Lower leg skin (tissue), 4 donors: ENCODE measurements at regions not wholly inside any gene's neighbourhood (a gene's known extent, or its start where the extent isn't known, plus 50 kb on each side); places are given as distances from the start of the nearest gene placed in this dataset.

Experiments
- DNase-seq, 2 donors: peaks; one replicate each; pipeline ENCODE4 v3.0.0-alpha.2; 2019; ENCODE audit warnings: low spot score in 2 of 2
- H3K4me3 ChIP-seq: fragments of 200-600 bp; sonication (generic); 2 replicates; pipeline ENCODE4 v1.5.1; 2017; ENCODE audit warnings: mild to moderate bottlenecking, low read depth; ENCODE audit not compliant: poor library complexity, severe bottlenecking
- POLR2A ChIP-seq, 2 donors: fragments of 450-650 bp; IDR thresholded peaks; one replicate each; pipeline ENCODE4 v1.6.1; 2016 to 2017; ENCODE audit warnings: antibody characterized with exemption in 2 of 2, mild to moderate bottlenecking in 1 of 2, moderate library complexity in 1 of 2
- WGBS, 2 donors: methylation state at CpG; one replicate each; pipeline ENCODE4 v1.1.5; 2018; 5-methylcytosine and 5-hydroxymethylcytosine counted together
- intact Hi-C: fragments of 100-400 bp; cut with DNase I; formaldehyde crosslinking; loops from one replicate; pipeline ENCODE4 v1.15.0; 2023; ENCODE audit warnings: low total_unique reads
- TF ChIP-seq, protein P1 (sequence below), 3 donors: fragments of 450-650 bp; IDR thresholded peaks; one replicate each; pipeline ENCODE4 v1.5.1; 2016; ENCODE audit warnings: antibody characterized with exemption in 3 of 3, mild to moderate bottlenecking in 3 of 3, moderate library complexity in 2 of 3

- intact Hi-C loops, result no loop called here
- H3K4me3 ChIP-seq, result no peak overlapping the region
- TF ChIP-seq, protein P1, sequence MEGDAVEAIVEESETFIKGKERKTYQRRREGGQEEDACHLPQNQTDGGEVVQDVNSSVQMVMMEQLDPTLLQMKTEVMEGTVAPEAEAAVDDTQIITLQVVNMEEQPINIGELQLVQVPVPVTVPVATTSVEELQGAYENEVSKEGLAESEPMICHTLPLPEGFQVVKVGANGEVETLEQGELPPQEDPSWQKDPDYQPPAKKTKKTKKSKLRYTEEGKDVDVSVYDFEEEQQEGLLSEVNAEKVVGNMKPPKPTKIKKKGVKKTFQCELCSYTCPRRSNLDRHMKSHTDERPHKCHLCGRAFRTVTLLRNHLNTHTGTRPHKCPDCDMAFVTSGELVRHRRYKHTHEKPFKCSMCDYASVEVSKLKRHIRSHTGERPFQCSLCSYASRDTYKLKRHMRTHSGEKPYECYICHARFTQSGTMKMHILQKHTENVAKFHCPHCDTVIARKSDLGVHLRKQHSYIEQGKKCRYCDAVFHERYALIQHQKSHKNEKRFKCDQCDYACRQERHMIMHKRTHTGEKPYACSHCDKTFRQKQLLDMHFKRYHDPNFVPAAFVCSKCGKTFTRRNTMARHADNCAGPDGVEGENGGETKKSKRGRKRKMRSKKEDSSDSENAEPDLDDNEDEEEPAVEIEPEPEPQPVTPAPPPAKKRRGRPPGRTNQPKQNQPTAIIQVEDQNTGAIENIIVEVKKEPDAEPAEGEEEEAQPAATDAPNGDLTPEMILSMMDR (IDR thresholded peaks at IDR 0.05), result no peak
- TF ChIP-seq POLR2A (IDR thresholded peaks at IDR 0.05), result no peak
- DNase-seq, result no peak
- WGBS, 2 donors, result 80 to 83% methylated on average over 4 of the region's 4 CpGs
Observed at GRCh38 chrX:16251782-16252181, 84.5 kb downstream of the MAGEB17 start.

GRCh38 chrX:16258882-16259281 lies 91.6 kb downstream of the MAGEB17 start:
- no peak for TF ChIP-seq POLR2A (IDR thresholded peaks at IDR 0.05)
- TF ChIP-seq, protein P1 (IDR thresholded peaks at IDR 0.05), result no peak
- intact Hi-C loops, result no loop called here
- 41 to 43% methylated on average over 4 of the region's 4 CpGs for WGBS, 2 donors
- DNase-seq, result no peak
- no peak overlapping the region for H3K4me3 ChIP-seq

- DNase-seq, result no peak
- H3K4me3 ChIP-seq, result no peak overlapping the region
- WGBS, 2 donors, result 66 to 95% methylated on average over 1 of the region's 1 CpG
- intact Hi-C loops, result no loop called here
- TF ChIP-seq POLR2A (IDR thresholded peaks at IDR 0.05), result no peak
- TF ChIP-seq, protein P1 (IDR thresholded peaks at IDR 0.05), result no peak
Observed at GRCh38 chrX:16267431-16267830, 100.2 kb downstream of the MAGEB17 start.

DNA sequence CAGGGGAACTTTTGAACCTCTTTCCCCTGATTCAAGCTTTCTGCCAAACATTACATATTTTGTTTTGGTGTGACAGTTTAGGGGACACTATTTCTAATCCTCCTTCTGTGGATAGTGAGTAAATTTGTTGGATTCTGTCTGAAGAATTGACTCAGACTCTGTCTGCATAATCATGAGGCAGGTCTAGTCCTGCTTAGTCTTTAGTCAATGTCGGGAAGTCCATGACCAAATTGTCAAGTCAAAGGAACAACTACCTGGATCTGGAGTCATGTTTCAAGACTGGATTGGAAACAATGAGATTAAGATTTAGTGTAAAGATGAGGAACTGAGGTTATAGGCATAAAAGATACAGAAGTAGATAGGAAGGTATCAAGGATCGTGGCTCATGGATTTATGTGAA lies 100.9 kb downstream of the MAGEB17 start:
- no peak for TF ChIP-seq POLR2A (IDR thresholded peaks at IDR 0.05)
- TF ChIP-seq, protein P1 (IDR thresholded peaks at IDR 0.05), result no peak
- intact Hi-C loops, result no loop called here
- DNase-seq, result no peak
- WGBS, 2 donors, result 73 to 86% methylated on average over 2 of the region's 2 CpGs
- H3K4me3 ChIP-seq, result no peak overlapping the region

DNA sequence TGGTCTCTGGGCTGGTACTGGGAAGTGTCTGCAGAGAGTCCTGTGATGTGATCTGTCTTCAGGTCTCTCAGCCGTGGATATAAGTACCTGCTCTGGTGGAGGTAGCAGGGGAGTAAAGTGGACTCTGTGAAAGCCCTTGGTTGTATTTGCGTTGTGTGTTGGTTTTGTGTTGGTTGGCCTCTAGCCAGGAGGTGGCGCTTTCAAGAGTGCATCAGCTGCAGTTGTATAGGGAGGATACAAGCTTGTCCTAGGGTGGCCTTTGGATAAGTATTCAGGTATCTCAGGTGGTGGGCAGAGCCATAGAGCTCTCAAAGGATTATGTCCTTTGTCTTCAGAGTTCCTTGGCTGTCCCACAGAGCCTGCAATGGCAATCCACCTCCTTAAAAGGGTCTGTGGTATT lies 111.6 kb downstream of the MAGEB17 start:
- TF ChIP-seq, protein P1 (IDR thresholded peaks at IDR 0.05), result no peak
- TF ChIP-seq POLR2A (IDR thresholded peaks at IDR 0.05), result no peak
- 64 to 77% methylated on average over 3 of the region's 3 CpGs for WGBS, 2 donors
- DNase-seq, result no peak
- no peak overlapping the region for H3K4me3 ChIP-seq
- intact Hi-C loops, result no loop called here

- intact Hi-C loops, result no loop called here
- DNase-seq, result no peak
- WGBS, 2 donors, result 65 to 83% methylated on average over 2 of the region's 2 CpGs
- TF ChIP-seq POLR2A (IDR thresholded peaks at IDR 0.05), result no peak
- TF ChIP-seq, protein P1 (IDR thresholded peaks at IDR 0.05), result no peak
- H3K4me3 ChIP-seq, result no peak overlapping the region
Observed at GRCh38 chrX:16282209-16282608, 114.9 kb downstream of the MAGEB17 start.
